ENCODE measurements at regions not wholly inside any gene's neighbourhood (a gene's known extent, or its start where the extent isn't known, plus 50 kb on each side); places are given as distances from the start of the nearest gene placed in this dataset.

DNA sequence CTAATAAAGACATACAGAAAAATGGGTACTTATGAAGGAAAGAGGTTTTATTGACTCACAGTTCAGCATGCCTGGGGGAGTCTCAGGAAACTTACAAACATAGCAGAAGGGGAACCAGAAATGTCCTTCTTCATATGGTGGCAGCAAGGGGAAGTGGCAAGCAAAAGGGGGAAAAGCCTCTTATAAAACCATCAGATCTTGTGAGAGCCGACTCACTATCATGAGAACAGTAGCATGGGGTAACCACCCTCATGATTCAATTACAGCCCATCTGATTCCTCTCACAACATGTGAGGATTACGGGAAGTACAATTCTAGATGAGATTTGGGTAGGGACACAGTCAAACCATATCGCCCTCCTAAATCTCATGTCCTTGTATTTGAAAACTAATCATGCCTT, 1305.4 kb upstream of the SORCS1 start:
- no peak for TF ChIP-seq CTCF (IDR thresholded peaks at IDR 0.05)
- TF ChIP-seq EP300 (IDR thresholded peaks at IDR 0.05), result no peak
- no peak for TF ChIP-seq POLR2A (IDR thresholded peaks at IDR 0.05)

Data from ovary (tissue), 3 donors.